GM18502 (cell line): ENCODE measurements at regions not wholly inside any gene's neighbourhood (a gene's known extent, or its start where the extent isn't known, plus 50 kb on each side); places are given as distances from the start of the nearest gene placed in this dataset.

Experiments used
- ATAC-seq: cut with Tn5 transposase; IDR thresholded peaks from one replicate; pipeline ENCODE4 v1.9.1; 2021; ENCODE audit warnings: mild to moderate bottlenecking; ENCODE audit not compliant: unreplicated experiment, poor library complexity

GRCh38 chr7:113825832-113826231 lies 93.0 kb downstream of the PPP1R3A start:
- no peak for ATAC-seq

DNA sequence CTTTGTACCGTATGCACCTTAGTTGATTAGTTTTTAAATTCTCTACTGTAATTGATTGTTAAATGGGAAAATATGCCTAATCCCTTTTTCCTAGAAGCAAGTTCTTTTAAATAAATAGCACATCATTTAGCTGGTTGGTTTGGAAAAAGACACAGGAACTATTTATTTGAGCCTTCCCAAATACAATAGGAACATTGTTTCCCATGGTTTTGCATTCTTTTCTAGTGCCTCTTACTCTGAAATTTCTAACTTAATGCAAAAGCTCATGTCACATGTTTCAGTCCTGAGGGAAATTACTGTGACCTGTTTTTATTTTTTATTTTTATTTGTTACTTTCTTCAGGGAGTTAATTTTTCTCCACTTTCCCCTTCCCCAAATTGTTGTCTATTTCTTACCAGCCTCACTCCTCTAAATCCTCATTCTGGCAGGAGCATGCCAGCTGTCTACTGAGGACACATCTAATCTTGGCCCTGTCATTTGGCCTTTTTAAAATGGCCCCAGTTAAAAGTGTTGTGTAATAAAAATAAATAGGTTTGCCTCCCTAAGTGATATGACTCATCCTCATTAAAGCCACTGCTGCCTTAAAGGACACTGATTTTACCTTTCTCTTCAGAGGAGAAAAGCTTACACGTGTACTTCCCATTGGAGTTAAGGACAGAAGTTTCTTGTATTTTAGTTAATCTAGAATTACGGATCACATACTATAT lies 94.5 kb downstream of the PPP1R3A start:
- no peak for ATAC-seq

GRCh38 chr7:113819474-113819873 lies 99.3 kb downstream of the PPP1R3A start:
- no peak for ATAC-seq

GRCh38 chr7:113816639-113817038 lies 102.2 kb downstream of the PPP1R3A start:
- no peak for ATAC-seq

DNA sequence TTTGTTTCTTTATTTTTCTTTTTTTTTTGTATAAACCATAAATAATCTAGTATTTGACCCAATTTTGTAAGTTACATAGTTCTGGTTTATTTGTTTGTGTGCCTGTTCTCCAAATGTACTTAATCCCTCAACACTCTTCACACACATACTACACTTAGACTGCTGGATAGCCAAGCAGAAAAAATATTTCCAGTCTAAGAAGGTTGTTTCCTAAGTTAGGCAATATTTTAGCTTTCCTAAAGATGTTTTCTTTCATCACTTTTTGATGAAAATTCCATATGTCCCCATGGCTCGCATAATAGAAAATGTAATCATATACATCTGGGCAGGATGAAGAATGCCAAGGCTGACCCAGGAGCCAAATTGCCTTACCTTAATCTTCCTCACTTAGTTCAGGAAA lies 105.3 kb downstream of the PPP1R3A start:
- no peak for ATAC-seq

DNA sequence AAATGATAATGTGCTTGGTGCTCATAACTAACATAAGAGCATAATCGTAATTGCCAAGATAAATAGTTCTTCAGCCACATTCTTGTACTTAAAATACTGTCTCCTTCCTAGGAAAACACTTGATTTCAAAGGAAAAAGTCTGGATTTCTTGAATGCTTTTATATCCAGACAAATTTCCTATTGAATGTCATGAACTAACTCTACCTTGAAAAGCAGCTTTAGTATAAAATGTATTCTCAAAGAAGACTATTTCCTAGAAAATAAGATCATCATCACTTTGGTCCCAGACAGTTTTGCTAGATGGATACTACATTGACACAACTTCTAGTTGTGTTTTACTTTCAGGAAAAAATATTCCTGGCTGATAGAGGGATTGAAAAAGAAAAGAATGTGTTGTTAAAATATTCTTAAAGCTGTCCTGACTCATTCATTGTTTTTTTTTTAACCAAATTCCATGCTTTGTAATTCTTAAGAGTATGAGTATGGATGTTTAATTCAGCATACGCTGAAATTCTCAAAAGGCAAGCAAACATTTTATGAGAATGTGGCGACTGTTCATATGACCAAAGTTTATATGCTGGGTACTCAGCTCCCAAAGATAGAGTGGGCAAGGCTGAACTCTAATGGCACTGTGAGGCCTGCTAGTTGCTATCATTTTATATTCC lies 106.1 kb downstream of the PPP1R3A start:
- ATAC-seq, result no peak

- ATAC-seq, result no peak
Measured at GRCh38 chr7:113810080-113810744, 108.6 kb downstream of the PPP1R3A start.

DNA sequence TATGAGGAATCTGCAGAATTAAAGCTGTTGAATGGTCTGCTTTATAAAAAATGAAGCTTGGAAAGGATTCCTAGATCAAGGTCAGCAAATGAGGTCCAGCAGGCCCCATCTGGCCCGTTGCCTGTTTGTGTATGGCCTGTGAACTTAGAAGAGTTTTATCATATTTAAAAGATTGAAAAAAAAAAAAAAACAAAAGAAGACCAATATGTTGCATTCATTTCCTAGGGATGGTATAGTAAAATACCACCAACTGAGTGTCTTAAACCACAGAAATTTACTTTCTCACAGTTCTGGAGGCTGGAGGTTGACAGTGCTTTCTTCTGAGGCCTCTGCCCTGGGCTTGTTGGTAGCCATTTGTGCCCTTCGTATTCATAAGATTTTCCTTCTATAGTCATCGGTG lies 109.2 kb downstream of the PPP1R3A start:
- ATAC-seq, result no peak

GRCh38 chr7:113806633-113807327 lies 112.0 kb downstream of the PPP1R3A start:
- ATAC-seq, result no peak

GRCh38 chr7:113805976-113806375 lies 112.8 kb downstream of the PPP1R3A start:
- ATAC-seq, result no peak

DNA sequence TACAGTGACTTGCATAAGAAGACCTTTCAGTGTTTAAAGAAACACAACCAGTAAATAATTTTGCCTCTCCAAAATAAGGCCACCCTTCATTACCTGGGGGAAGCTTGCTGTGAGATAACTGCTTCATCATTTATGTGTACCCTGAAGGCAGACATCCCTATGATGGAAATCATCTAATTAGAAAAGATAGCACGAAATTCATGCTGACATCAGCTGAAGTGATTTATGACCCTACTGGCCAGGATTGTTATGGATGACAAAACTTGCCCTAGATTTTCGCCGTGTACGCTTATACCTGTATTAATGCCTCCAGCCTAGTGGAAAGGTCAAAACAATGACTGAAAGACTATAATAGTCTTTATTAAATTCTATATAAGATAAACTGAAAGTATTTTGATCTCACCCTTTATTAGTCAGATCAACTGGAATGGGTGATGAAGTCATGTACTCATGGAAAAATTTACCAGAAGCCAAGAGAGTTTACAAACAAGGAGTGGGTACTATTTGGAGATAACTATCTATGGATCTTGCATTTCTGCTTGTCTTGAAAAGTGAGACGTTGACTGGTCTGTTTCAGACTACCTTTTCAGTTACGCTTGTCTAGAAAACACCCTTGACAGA lies 114.2 kb downstream of the PPP1R3A start:
- no peak for ATAC-seq

- ATAC-seq, result no peak
Measured at GRCh38 chr7:113801751-113802150, 117.1 kb downstream of the PPP1R3A start.

DNA sequence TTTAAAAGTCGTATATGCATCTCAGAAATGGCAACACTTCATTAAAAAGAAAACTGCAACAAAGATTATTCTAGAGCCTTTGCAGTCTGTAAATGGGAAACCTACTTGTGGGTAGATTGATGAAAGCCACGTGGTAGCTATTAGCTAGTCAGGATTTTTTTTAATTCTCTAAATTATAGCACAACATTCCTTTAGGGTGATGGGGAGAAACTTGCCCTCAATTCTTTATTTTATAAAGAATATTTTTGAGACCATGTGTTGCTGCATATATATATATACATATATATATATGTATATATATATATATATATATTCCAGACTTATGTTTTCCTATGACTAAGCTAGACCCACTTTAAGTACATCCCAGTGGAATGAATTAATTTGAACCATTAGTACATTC lies 118.0 kb downstream of the PPP1R3A start:
- no peak for ATAC-seq

GRCh38 chr7:113799896-113800295 lies 118.9 kb downstream of the PPP1R3A start:
- peak; percentile 95 for ATAC-seq

DNA sequence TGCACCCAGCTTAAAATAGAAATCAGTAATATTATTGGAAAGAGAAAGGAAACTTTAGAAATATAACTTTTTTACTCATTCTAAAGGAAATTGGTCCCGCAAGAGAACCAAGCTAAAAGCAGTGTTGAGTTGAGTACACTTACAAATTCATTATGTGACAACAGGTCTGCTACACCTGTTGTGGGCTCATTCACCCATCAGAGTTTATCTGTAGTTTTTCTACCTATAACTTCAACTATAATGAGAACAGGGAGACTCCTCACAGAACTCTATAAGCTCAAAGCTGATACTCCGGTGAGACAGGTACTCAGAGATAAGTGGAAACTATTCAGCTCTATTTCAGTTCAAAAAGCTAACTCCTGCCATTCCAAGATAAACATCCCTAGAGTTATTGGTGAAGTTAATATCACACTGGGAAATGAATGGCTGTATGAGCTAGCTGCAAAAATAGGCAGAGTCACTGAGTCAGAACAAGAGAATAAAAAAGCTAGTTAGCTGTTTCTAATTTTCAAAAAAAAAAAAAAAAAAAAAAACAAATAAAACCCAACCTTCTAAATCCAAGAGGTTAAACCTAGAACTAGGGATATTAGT lies 121.3 kb downstream of the PPP1R3A start:
- ATAC-seq, result no peak

DNA sequence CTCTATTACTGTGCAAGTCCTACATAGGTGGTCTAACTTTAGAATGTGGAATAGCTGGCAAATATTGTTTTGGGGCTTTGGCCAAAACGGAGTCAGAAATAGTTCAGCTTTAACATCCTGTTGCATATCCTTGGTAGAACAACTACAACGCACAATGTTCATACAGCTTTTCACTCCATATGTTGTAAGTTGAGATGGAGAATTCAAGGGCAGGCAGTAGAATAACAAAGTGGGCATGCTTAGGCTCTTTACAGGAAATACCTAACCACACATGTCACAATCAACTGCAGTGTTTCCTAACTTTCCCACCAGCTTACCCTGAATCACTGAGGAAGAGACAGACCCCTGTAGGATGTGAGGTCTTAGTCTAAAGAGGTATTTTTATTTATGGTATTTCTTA lies 122.3 kb downstream of the PPP1R3A start:
- no peak for ATAC-seq

DNA sequence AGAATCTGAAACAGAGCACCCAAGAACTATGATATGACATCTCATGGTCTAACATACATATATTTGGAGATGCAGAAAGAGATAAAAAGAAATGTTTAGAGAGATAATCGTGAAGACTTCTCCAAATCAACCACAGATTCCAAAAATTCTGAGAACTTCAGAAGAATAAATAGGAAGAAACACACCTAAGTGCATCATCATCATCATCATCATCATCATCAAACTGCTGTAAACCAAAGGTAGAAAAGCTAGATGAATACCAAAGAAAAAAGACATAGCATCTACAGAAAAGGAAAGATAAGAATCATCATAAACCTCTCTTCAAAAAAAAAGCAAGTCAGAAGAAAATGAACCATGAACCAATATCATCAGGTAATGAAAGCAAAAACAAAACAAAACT lies 124.2 kb downstream of the PPP1R3A start:
- no peak for ATAC-seq

GRCh38 chr7:113793171-113793570 lies 125.6 kb downstream of the PPP1R3A start:
- ATAC-seq, result no peak

GRCh38 chr7:113790025-113790424 lies 128.8 kb downstream of the PPP1R3A start:
- ATAC-seq, result no peak

- ATAC-seq, result no peak
Measured at GRCh38 chr7:113787106-113787505, 131.7 kb downstream of the PPP1R3A start.
